Liver (tissue), 8 donors: ENCODE measurements at regions not wholly inside any gene's neighbourhood (a gene's known extent, or its start where the extent isn't known, plus 50 kb on each side); places are given as distances from the start of the nearest gene placed in this dataset.

Source experiments
- DNase-seq: peaks from one replicate; pipeline ENCODE4 v3.0.0-alpha.2; 2017; ENCODE audit warnings: low spot score
- H3K27ac ChIP-seq, 2 donors: one replicate each; pipeline ENCODE4 v1.7.0; 2013; ENCODE audit warnings: inconsistent platforms in 2 of 2, low read length in 2 of 2, control low read depth in 1 of 2, low read depth in 1 of 2, mild to moderate bottlenecking in 1 of 2
- H3K27me3 ChIP-seq, 4 donors: one replicate each; pipeline versions ENCODE4 v1.6.1 to v1.7.0; 2013; ENCODE audit warnings: low read length in 3 of 4, inconsistent platforms in 1 of 4, mild to moderate bottlenecking in 1 of 4, moderate library complexity in 1 of 4; ENCODE audit not compliant: control insufficient read depth in 4 of 4, insufficient read depth in 4 of 4
- H3K36me3 ChIP-seq, 4 donors: one replicate each; pipeline versions ENCODE4 v1.6.1 to v1.7.0; 2013; ENCODE audit warnings: low read length in 3 of 4, mild to moderate bottlenecking in 3 of 4, low read depth in 1 of 4, moderate library complexity in 1 of 4; ENCODE audit not compliant: control insufficient read depth in 4 of 4, insufficient read depth in 3 of 4
- H3K4me1 ChIP-seq, 4 donors: one replicate each; pipeline versions ENCODE4 v1.6.1 to v1.7.0; 2013; ENCODE audit warnings: low read length in 3 of 4, mild to moderate bottlenecking in 3 of 4, moderate library complexity in 1 of 4; ENCODE audit not compliant: control insufficient read depth in 4 of 4, insufficient read depth in 4 of 4
- H3K4me3 ChIP-seq, 3 donors: one replicate each; pipeline versions ENCODE4 v1.6.1 to v1.7.0; 2013; ENCODE audit warnings: low read length in 3 of 3, control low read depth in 1 of 3, low read depth in 1 of 3, mild to moderate bottlenecking in 1 of 3
- H3K9ac ChIP-seq, 2 donors: one replicate each; pipeline ENCODE4 v1.7.0; 2013; ENCODE audit warnings: low read length in 2 of 2, mild to moderate bottlenecking in 2 of 2, moderate library complexity in 2 of 2, control low read depth in 1 of 2, low read depth in 1 of 2
- H3K9me3 ChIP-seq, 4 donors: one replicate each; pipeline versions ENCODE4 v1.6.1 to v1.7.0; 2013; ENCODE audit warnings: low read length in 3 of 4; ENCODE audit not compliant: control insufficient read depth in 4 of 4
- ATF3 ChIP-seq: IDR thresholded peaks from 2 replicates; pipeline ENCODE4 v1.6.1; 2016; ENCODE audit warnings: antibody characterized with exemption
- EGR1 ChIP-seq, 2 donors: IDR thresholded peaks; 2 replicates each; pipeline ENCODE4 v1.6.1; 2016 to 2018; ENCODE audit warnings: antibody characterized with exemption in 2 of 2, low read depth in 2 of 2
- FOXA1 ChIP-seq: IDR thresholded peaks from 2 replicates; pipeline ENCODE4 v1.6.1; 2016; ENCODE audit warnings: antibody characterized with exemption
- FOXA2 ChIP-seq: IDR thresholded peaks from 2 replicates; pipeline ENCODE4 v1.6.1; 2016; ENCODE audit warnings: antibody characterized with exemption
- GABPA ChIP-seq, 2 donors: IDR thresholded peaks in 1 of 2; conservative IDR thresholded peaks in 1 of 2; 2 replicates each; pipeline ENCODE4 v1.6.1; 2016; ENCODE audit warnings: antibody characterized with exemption in 2 of 2, mild to moderate bottlenecking in 1 of 2, moderate library complexity in 1 of 2
- HNF4A ChIP-seq, 2 donors: conservative IDR thresholded peaks; 2 replicates each; pipeline ENCODE4 v1.6.1; 2016; ENCODE audit warnings: antibody characterized with exemption in 2 of 2, mild to moderate bottlenecking in 2 of 2
- HNF4G ChIP-seq: IDR thresholded peaks from 2 replicates; pipeline ENCODE4 v1.6.1; 2016; ENCODE audit warnings: antibody characterized with exemption
- JUND ChIP-seq, 2 donors: IDR thresholded peaks; 2 replicates each; pipeline ENCODE4 v1.6.1; 2016; ENCODE audit warnings: antibody characterized with exemption in 2 of 2
- MAX ChIP-seq: IDR thresholded peaks from 2 replicates; pipeline ENCODE4 v1.6.1; 2016; ENCODE audit warnings: antibody characterized with exemption
- NR2F2 ChIP-seq: IDR thresholded peaks from 2 replicates; pipeline ENCODE4 v1.6.1; 2016; ENCODE audit warnings: antibody characterized with exemption
- RAD21 ChIP-seq, 2 donors: IDR thresholded peaks; 2 replicates each; pipeline ENCODE4 v1.6.1; 2016; ENCODE audit warnings: antibody characterized with exemption in 2 of 2, mild to moderate bottlenecking in 2 of 2
- RXRA ChIP-seq, 2 donors: IDR thresholded peaks; 2 replicates each; pipeline ENCODE4 v1.6.1; 2017 to 2018; ENCODE audit warnings: antibody characterized with exemption in 2 of 2, mild to moderate bottlenecking in 1 of 2
- SP1 ChIP-seq: IDR thresholded peaks from 2 replicates; pipeline ENCODE4 v1.6.1; 2018; ENCODE audit warnings: antibody characterized with exemption, mild to moderate bottlenecking
- TAF1 ChIP-seq: conservative IDR thresholded peaks from 2 replicates; pipeline ENCODE4 v1.6.1; 2016; ENCODE audit warnings: antibody characterized with exemption, mild to moderate bottlenecking
- YY1 ChIP-seq: IDR thresholded peaks from 2 replicates; pipeline ENCODE4 v1.6.1; 2016; ENCODE audit warnings: antibody characterized with exemption, mild to moderate bottlenecking
- WGBS: extraction: QIAGEN DNeasy Blood & Tissue Kit; methylation state at CpG from one replicate; pipeline ENCODE4 v1.1.7; 2013; 5-methylcytosine and 5-hydroxymethylcytosine counted together
- TF ChIP-seq, protein P1 (sequence below): IDR thresholded peaks from 2 replicates; pipeline ENCODE4 v1.6.1; 2016; ENCODE audit warnings: antibody characterized with exemption, mild to moderate bottlenecking
- TF ChIP-seq, protein P2 (sequence below): fragments of 150-350 bp; IDR thresholded peaks from 2 replicates; pipeline ENCODE4 v1.5.1; 2017; ENCODE audit warnings: improper control_type of control experiment, low read depth, low read length; ENCODE audit not compliant: missing input control
- TF ChIP-seq, protein P3 (sequence below): IDR thresholded peaks from 2 replicates; pipeline ENCODE4 v1.6.1; 2016; ENCODE audit warnings: antibody characterized with exemption
- donor health status: healthy.
- donor health status: healthy.
- donor health status: healthy.
- donor health status: healthy.
- donor health status: healthy.

DNA sequence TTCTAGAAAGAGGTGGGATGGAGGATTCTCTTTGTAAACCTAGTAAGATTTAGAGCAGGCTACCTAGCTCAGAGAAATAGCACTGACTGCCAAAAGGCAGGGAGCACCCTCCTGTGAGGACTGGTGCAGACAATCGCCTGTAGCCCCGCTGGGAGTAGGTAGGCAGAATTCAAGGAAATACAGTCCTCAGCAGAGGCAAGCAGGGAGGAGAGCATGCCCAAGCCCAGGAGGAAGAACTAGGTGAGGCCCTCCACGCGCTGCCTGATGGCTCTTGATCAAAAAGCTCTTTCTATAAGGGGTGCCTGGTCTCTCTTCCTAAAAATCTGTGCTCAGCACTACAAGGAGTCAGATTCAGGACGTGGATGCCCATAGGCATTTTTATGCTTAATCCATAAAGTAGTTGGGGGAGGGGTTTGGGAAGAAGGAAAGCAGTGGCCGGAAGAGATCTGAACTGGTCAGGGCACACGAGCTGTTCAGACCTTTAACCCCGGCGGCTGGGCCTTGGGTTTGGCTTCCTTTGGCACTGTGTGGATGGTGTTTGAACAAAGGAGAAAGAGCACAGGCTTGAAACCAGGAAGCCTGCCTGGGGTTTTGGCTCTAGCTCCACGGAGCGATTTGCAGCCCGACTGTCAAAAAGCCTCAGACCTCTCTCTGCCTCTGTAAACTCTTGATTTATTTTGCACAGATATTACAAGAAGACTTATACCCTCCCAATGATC lies 320.6 kb downstream of the FOXO1 start:
- WGBS, result 30% methylated on average over 12 of the region's 12 CpGs
- TF ChIP-seq, protein P1, sequence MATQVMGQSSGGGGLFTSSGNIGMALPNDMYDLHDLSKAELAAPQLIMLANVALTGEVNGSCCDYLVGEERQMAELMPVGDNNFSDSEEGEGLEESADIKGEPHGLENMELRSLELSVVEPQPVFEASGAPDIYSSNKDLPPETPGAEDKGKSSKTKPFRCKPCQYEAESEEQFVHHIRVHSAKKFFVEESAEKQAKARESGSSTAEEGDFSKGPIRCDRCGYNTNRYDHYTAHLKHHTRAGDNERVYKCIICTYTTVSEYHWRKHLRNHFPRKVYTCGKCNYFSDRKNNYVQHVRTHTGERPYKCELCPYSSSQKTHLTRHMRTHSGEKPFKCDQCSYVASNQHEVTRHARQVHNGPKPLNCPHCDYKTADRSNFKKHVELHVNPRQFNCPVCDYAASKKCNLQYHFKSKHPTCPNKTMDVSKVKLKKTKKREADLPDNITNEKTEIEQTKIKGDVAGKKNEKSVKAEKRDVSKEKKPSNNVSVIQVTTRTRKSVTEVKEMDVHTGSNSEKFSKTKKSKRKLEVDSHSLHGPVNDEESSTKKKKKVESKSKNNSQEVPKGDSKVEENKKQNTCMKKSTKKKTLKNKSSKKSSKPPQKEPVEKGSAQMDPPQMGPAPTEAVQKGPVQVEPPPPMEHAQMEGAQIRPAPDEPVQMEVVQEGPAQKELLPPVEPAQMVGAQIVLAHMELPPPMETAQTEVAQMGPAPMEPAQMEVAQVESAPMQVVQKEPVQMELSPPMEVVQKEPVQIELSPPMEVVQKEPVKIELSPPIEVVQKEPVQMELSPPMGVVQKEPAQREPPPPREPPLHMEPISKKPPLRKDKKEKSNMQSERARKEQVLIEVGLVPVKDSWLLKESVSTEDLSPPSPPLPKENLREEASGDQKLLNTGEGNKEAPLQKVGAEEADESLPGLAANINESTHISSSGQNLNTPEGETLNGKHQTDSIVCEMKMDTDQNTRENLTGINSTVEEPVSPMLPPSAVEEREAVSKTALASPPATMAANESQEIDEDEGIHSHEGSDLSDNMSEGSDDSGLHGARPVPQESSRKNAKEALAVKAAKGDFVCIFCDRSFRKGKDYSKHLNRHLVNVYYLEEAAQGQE, result peak; percentile 48
- TF ChIP-seq, protein P2, sequence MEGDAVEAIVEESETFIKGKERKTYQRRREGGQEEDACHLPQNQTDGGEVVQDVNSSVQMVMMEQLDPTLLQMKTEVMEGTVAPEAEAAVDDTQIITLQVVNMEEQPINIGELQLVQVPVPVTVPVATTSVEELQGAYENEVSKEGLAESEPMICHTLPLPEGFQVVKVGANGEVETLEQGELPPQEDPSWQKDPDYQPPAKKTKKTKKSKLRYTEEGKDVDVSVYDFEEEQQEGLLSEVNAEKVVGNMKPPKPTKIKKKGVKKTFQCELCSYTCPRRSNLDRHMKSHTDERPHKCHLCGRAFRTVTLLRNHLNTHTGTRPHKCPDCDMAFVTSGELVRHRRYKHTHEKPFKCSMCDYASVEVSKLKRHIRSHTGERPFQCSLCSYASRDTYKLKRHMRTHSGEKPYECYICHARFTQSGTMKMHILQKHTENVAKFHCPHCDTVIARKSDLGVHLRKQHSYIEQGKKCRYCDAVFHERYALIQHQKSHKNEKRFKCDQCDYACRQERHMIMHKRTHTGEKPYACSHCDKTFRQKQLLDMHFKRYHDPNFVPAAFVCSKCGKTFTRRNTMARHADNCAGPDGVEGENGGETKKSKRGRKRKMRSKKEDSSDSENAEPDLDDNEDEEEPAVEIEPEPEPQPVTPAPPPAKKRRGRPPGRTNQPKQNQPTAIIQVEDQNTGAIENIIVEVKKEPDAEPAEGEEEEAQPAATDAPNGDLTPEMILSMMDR, result no peak
- TF ChIP-seq FOXA1 (no peak), NR2F2 (peak; percentile 94), SP1 (peak; percentile 94), RAD21 (IDR thresholded peaks at IDR 0.05) (peak; percentile 62 to 72), EGR1 (IDR thresholded peaks at IDR 0.05; ENCODE audit: low read depth in 2 of 2) (peak; percentile 63 to 85), ATF3 (no peak), GABPA (IDR thresholded peaks at IDR 0.05 in 1 of 2, conservative IDR thresholded peaks at IDR 0.05 in 1 of 2) (no peak), TAF1 (no peak), MAX (peak; percentile 90), HNF4G (peak; percentile 48), YY1 (peak; percentile 56), HNF4A (conservative IDR thresholded peaks at IDR 0.05) (peak; percentile 89 to 91), JUND (IDR thresholded peaks at IDR 0.05) (peak in 1 of 2 donors; percentile 51), RXRA (IDR thresholded peaks at IDR 0.05) (peak; percentile 88 to 91), FOXA2 (no peak)
- TF ChIP-seq, protein P3, sequence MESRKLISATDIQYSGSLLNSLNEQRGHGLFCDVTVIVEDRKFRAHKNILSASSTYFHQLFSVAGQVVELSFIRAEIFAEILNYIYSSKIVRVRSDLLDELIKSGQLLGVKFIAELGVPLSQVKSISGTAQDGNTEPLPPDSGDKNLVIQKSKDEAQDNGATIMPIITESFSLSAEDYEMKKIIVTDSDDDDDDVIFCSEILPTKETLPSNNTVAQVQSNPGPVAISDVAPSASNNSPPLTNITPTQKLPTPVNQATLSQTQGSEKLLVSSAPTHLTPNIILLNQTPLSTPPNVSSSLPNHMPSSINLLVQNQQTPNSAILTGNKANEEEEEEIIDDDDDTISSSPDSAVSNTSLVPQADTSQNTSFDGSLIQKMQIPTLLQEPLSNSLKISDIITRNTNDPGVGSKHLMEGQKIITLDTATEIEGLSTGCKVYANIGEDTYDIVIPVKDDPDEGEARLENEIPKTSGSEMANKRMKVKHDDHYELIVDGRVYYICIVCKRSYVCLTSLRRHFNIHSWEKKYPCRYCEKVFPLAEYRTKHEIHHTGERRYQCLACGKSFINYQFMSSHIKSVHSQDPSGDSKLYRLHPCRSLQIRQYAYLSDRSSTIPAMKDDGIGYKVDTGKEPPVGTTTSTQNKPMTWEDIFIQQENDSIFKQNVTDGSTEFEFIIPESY, result peak; percentile 75

More for the DNA sequence above, 320.6 kb downstream of the FOXO1 start:
- Histone ChIP-seq H3K9me3 (no peaks in the 10 kb centered on the region), H3K27ac (peak overlapping the region; percentile 80 to 97), H3K9ac (peak overlapping the region; percentile 13 to 64), H3K4me1 (peaks cover 13 to 71% (median 54%) of the 10 kb centered on the region in 4 donors), H3K4me3 (no peak overlapping the region), H3K36me3 (no peaks in the 10 kb centered on the region), H3K27me3 (no peaks in the 10 kb centered on the region)
- DNase-seq, result no peak
